SU-DHL-6 (cell line): ENCODE measurements at regions not wholly inside any gene's neighbourhood (a gene's known extent, or its start where the extent isn't known, plus 50 kb on each side); places are given as distances from the start of the nearest gene placed in this dataset.

Experiments
- H2AFZ ChIP-seq: fragments of 200-600 bp; sonication (generic); 2 replicates; pipeline ENCODE4 v1.6.1; 2014; ENCODE audit warnings: low read depth, mild to moderate bottlenecking, moderate library complexity, mixed read lengths, antibody characterized with exemption, low read length; ENCODE audit not compliant: severe bottlenecking
- H3F3A ChIP-seq: fragments of 200-600 bp; shearing (Covaris generic); 2 replicates; pipeline ENCODE4 v1.6.0; 2016; ENCODE audit warnings: antibody characterized with exemption, mild to moderate bottlenecking; ENCODE audit not compliant: insufficient read depth
- H3K27ac ChIP-seq: fragments of 200-600 bp; sonication (generic); 2 replicates; pipeline ENCODE4 v1.5.1; 2016; ENCODE audit warnings: low read depth, mild to moderate bottlenecking, low read length, moderate library complexity, mixed read lengths
- H3K27me3 ChIP-seq: fragments of 200-600 bp; sonication (generic), shearing (Covaris generic); 2 replicates; pipeline ENCODE4 v1.6.0; 2014; ENCODE audit warnings: mild to moderate bottlenecking, low read length
- H3K36me3 ChIP-seq: fragments of 200-600 bp; sonication (generic); 2 replicates; pipeline ENCODE4 v1.6.1; 2014; ENCODE audit warnings: mild to moderate bottlenecking, low read length, mixed read lengths
- H3K4me2 ChIP-seq: fragments of 300-600, 200-600 bp; shearing (Covaris generic), sonication (generic); 2 replicates; pipeline ENCODE4 v1.6.0; 2014; ENCODE audit warnings: low read length, low read depth, mild to moderate bottlenecking; ENCODE audit not compliant: poor library complexity, severe bottlenecking
- H3K4me3 ChIP-seq: fragments of 200-600 bp; sonication (generic); 2 replicates; pipeline ENCODE4 v1.5.1; 2014; ENCODE audit warnings: antibody characterized with exemption, low read length, mild to moderate bottlenecking, mixed read lengths; ENCODE audit not compliant: insufficient read depth, poor library complexity, severe bottlenecking
- H3K79me2 ChIP-seq: fragments of 200-600 bp; sonication (generic); 2 replicates; pipeline ENCODE4 v1.6.1; 2014; ENCODE audit warnings: mild to moderate bottlenecking, low read length, moderate library complexity; ENCODE audit not compliant: insufficient read depth
- H3K9ac ChIP-seq: fragments of 200-600 bp; sonication (generic); 2 replicates; pipeline ENCODE4 v1.7.0; 2014; ENCODE audit warnings: mild to moderate bottlenecking, low read length
- H3K9me2 ChIP-seq: fragments of 200-600 bp; sonication (generic); replicated peaks from 2 replicates; pipeline ENCODE4 v1.6.1; 2014; ENCODE audit warnings: low read length; ENCODE audit not compliant: insufficient read depth
- H3K9me3 ChIP-seq: fragments of 200-600 bp; sonication (generic); 2 replicates; pipeline ENCODE4 v1.6.1; 2014; ENCODE audit warnings: low read length, mixed read lengths; ENCODE audit not compliant: insufficient read depth
- H4K20me1 ChIP-seq: fragments of 200-600 bp; sonication (generic); 2 replicates; pipeline ENCODE4 v1.6.1; 2014; ENCODE audit warnings: low read depth, mild to moderate bottlenecking, antibody characterized with exemption, low read length, moderate library complexity, mixed read lengths
- CTCF ChIP-seq: fragments of 200-600 bp; sonication (generic); IDR thresholded peaks from one replicate; pipeline ENCODE4 v1.5.1; 2017; ENCODE audit warnings: antibody characterized with exemption, mild to moderate bottlenecking, low read length, moderate library complexity; ENCODE audit not compliant: insufficient read depth, poor library complexity, severe bottlenecking
- EZH2phosphoT487 ChIP-seq: fragments of 200-600 bp; sonication (generic), shearing (Covaris generic); conservative IDR thresholded peaks from 2 replicates; pipeline ENCODE4 v1.6.1; 2018; ENCODE audit warnings: mild to moderate bottlenecking, antibody characterized with exemption, low read length, moderate library complexity, mixed read lengths

- no peaks in the 10 kb centered on the region for H4K20me1 ChIP-seq
- no peaks in the 10 kb centered on the region for H3K79me2 ChIP-seq
Observed at GRCh38 chr3:110470310-110470709, 601.3 kb upstream of the NECTIN3 start.

GRCh38 chr3:110473405-110473804 lies 598.2 kb upstream of the NECTIN3 start:
- no peaks in the 10 kb centered on the region for H3F3A ChIP-seq
- no peaks in the 10 kb centered on the region for H3K9me3 ChIP-seq
- H3K9ac ChIP-seq = no peak overlapping the region
- no peak overlapping the region for H3K4me2 ChIP-seq
- no peaks in the 10 kb centered on the region for H3K36me3 ChIP-seq
- no peaks in the 10 kb centered on the region for H3K9me2 ChIP-seq
- H3K4me3 ChIP-seq = no peak overlapping the region
- TF ChIP-seq EZH2phosphoT487 (no peak), CTCF (no peak)
- no peak overlapping the region for H2AFZ ChIP-seq
- no peaks in the 10 kb centered on the region for H3K79me2 ChIP-seq
- H3K27ac ChIP-seq = no peak overlapping the region
- no peaks in the 10 kb centered on the region for H4K20me1 ChIP-seq
- no peaks in the 10 kb centered on the region for H3K27me3 ChIP-seq

More at GRCh38 chr3:110470310-110470709, 601.3 kb upstream of the NECTIN3 start:
- Histone ChIP-seq H3K4me2 (no peak overlapping the region), H3K27ac (no peak overlapping the region), H3K9ac (no peak overlapping the region), H3K9me3 (no peaks in the 10 kb centered on the region), H3K36me3 (no peaks in the 10 kb centered on the region), H3K27me3 (no peaks in the 10 kb centered on the region), H3K9me2 (no peaks in the 10 kb centered on the region), H3K4me3 (no peak overlapping the region), H2AFZ (no peak overlapping the region), H3F3A (no peaks in the 10 kb centered on the region)
- TF ChIP-seq EZH2phosphoT487 (no peak), CTCF (no peak)

GRCh38 chr3:110474397-110474796 lies 597.2 kb upstream of the NECTIN3 start:
- no peak for TF ChIP-seq CTCF
- no peak for TF ChIP-seq EZH2phosphoT487
- Histone ChIP-seq H3K27ac (no peak overlapping the region), H3K4me2 (no peak overlapping the region), H3K9ac (no peak overlapping the region), H3K4me3 (no peak overlapping the region), H4K20me1 (no peaks in the 10 kb centered on the region), H2AFZ (no peak overlapping the region), H3K9me3 (no peaks in the 10 kb centered on the region), H3K9me2 (no peaks in the 10 kb centered on the region), H3K27me3 (no peaks in the 10 kb centered on the region), H3F3A (no peaks in the 10 kb centered on the region), H3K36me3 (no peaks in the 10 kb centered on the region), H3K79me2 (no peaks in the 10 kb centered on the region)
